Aorta (tissue), 5 donors: ENCODE measurements at regions not wholly inside any gene's neighbourhood (a gene's known extent, or its start where the extent isn't known, plus 50 kb on each side); places are given as distances from the start of the nearest gene placed in this dataset.
"Not testable (repeated sequence)": the region's sequence is repeated elsewhere in the genome, so short reads cannot be mapped to it uniquely, and the experiment has no call there.

ENCODE experiments used
- ATAC-seq: fragments of 200-7000 bp; cut with Tn5 transposase; one replicate; pipeline ENCODE4 v1.9.1; 2022; ENCODE audit warnings: moderate library complexity; ENCODE audit not compliant: low FRiP score
- DNase-seq, 2 donors: peaks; one replicate each; pipeline ENCODE4 v3.0.0-alpha.2; 2020
- H3K27ac ChIP-seq, 2 donors: one replicate each; pipeline ENCODE4 v1.5.1; 2013; ENCODE audit warnings: low read length in 2 of 2, mild to moderate bottlenecking in 2 of 2, moderate library complexity in 2 of 2, control low read depth in 1 of 2, inconsistent platforms in 1 of 2, low read depth in 1 of 2
- H3K27me3 ChIP-seq, 2 donors: one replicate each; pipeline ENCODE4 v1.6.1; 2013; ENCODE audit warnings: control low read depth in 1 of 2, low read length in 1 of 2, mild to moderate bottlenecking in 1 of 2, moderate library complexity in 1 of 2; ENCODE audit not compliant: insufficient read depth in 2 of 2, control insufficient read depth in 1 of 2
- H3K36me3 ChIP-seq, 2 donors: one replicate each; pipeline ENCODE4 v1.6.1; 2013; ENCODE audit warnings: control low read depth in 1 of 2, low read length in 1 of 2, mild to moderate bottlenecking in 1 of 2; ENCODE audit not compliant: insufficient read depth in 2 of 2, control insufficient read depth in 1 of 2
- H3K4me1 ChIP-seq, 2 donors: one replicate each; pipeline ENCODE4 v1.6.1; 2013; ENCODE audit warnings: low read length in 2 of 2, control low read depth in 1 of 2, mild to moderate bottlenecking in 1 of 2, moderate library complexity in 1 of 2; ENCODE audit not compliant: insufficient read depth in 2 of 2, control insufficient read depth in 1 of 2
- H3K4me3 ChIP-seq, 2 donors: one replicate each; pipeline ENCODE4 v1.5.1; 2013; ENCODE audit warnings: low read length in 2 of 2, control low read depth in 1 of 2, mild to moderate bottlenecking in 1 of 2
- H3K9me3 ChIP-seq: one replicate; pipeline ENCODE4 v1.6.1; 2013; ENCODE audit warnings: mild to moderate bottlenecking, low read length; ENCODE audit not compliant: control insufficient read depth
- WGBS, 2 donors: extraction: QIAGEN DNeasy Blood & Tissue Kit; methylation state at CpG; one replicate each; pipeline ENCODE4 v1.1.7; 2013; 5-methylcytosine and 5-hydroxymethylcytosine counted together
- intact Hi-C, 2 donors: fragments of 100-400 bp; cut with DNase I; formaldehyde crosslinking; loops; one replicate each; pipeline versions ENCODE4 v1.14.2 to v1.15.0; 2022
- donor health status: healthy with polysubstance abuse.
- donor health status: Bipolar disorder and iron deficiency.
- donor health status: DM: no; HTN: no; CAD: no.
- donor health status: DM: no; HTN: no; CAD: no.
- donor health status: DM: yes; HTN: yes; CAD: no.

GRCh38 chr2:133642791-133643191, 74.5 kb upstream of the NCKAP5 start:
- DNase-seq = no peak
- ATAC-seq = no peak
- Histone ChIP-seq H3K27me3 (no peaks in the 10 kb centered on the region), H3K27ac (no peak overlapping the region), H3K36me3 (no peaks in the 10 kb centered on the region), H3K9me3 (no peaks in the 10 kb centered on the region), H3K4me3 (no peak overlapping the region), H3K4me1 (no peaks in the 10 kb centered on the region)
- intact Hi-C loops = no loop called here

- Histone ChIP-seq H3K4me3 (no peak overlapping the region), H3K9me3 (no peaks in the 10 kb centered on the region), H3K4me1 (no peaks in the 10 kb centered on the region), H3K27ac (no peak overlapping the region), H3K27me3 (no peaks in the 10 kb centered on the region), H3K36me3 (no peaks in the 10 kb centered on the region)
- 94% methylated on average over 2 of the region's 2 CpGs for WGBS, 2 donors
- no peak for ATAC-seq
- no peak for DNase-seq
- intact Hi-C loops = no loop called here
These were observed 75.6 kb upstream of the NCKAP5 start for GRCh38 chr2:133643863-133644262.

- H3K27me3 ChIP-seq = no peaks in the 10 kb centered on the region
- no peaks in the 10 kb centered on the region for H3K4me1 ChIP-seq
- no peak for ATAC-seq
- no peak for DNase-seq
- H3K9me3 ChIP-seq = no peaks in the 10 kb centered on the region
- H3K4me3 ChIP-seq = no peak overlapping the region
- no peaks in the 10 kb centered on the region for H3K36me3 ChIP-seq
- no peak overlapping the region for H3K27ac ChIP-seq
- intact Hi-C loops = no loop called here
These were observed 76.6 kb upstream of the NCKAP5 start for GRCh38 chr2:133644846-133645245.

- H3K27ac ChIP-seq, H3K4me3 ChIP-seq, DNase-seq, H3K27me3 ChIP-seq, ATAC-seq, intact Hi-C loops, H3K9me3 ChIP-seq, H3K4me1 ChIP-seq, H3K36me3 ChIP-seq: not testable (repeated sequence)
- WGBS, 2 donors = 94 to 99% methylated on average over 1 of the region's 1 CpG
These were observed 79.1 kb upstream of the NCKAP5 start for GRCh38 chr2:133647386-133647785.

GRCh38 chr2:133651861-133652260, 83.6 kb upstream of the NCKAP5 start:
- no peak for DNase-seq
- H3K27ac ChIP-seq = no peak overlapping the region
- no peaks in the 10 kb centered on the region for H3K27me3 ChIP-seq
- WGBS, 2 donors = 77 to 87% methylated on average over 2 of the region's 2 CpGs
- H3K4me1 ChIP-seq = peaks cover 0 to 6% of the 10 kb centered on the region in 2 donors
- ATAC-seq = no peak
- no peak overlapping the region for H3K4me3 ChIP-seq
- intact Hi-C loops = no loop called here
- H3K9me3 ChIP-seq = no peaks in the 10 kb centered on the region
- no peaks in the 10 kb centered on the region for H3K36me3 ChIP-seq

- WGBS, 2 donors = 9 to 11% methylated on average over 4 of the region's 4 CpGs
- Histone ChIP-seq H3K9me3 (no peaks in the 10 kb centered on the region), H3K4me1 (peaks cover 0 to 6% of the 10 kb centered on the region in 2 donors), H3K27me3 (no peaks in the 10 kb centered on the region), H3K4me3 (peak overlapping the region in 1 of 2 donors; percentile 41), H3K27ac (no peak overlapping the region), H3K36me3 (no peaks in the 10 kb centered on the region)
- ATAC-seq (no peak), DNase-seq (no peak)
- intact Hi-C loops = no loop called here
These were observed 84.1 kb upstream of the NCKAP5 start for GRCh38 chr2:133652398-133652797.

- no peak for ATAC-seq
- intact Hi-C loops = no loop called here
- Histone ChIP-seq H3K36me3 (no peaks in the 10 kb centered on the region), H3K27me3 (no peaks in the 10 kb centered on the region), H3K9me3 (no peaks in the 10 kb centered on the region), H3K4me3 (no peak overlapping the region), H3K4me1 (peaks cover 0 to 6% of the 10 kb centered on the region in 2 donors), H3K27ac (no peak overlapping the region)
- DNase-seq = no peak
These were observed 84.8 kb upstream of the NCKAP5 start for GRCh38 chr2:133653056-133653455.

GRCh38 chr2:133654949-133655348, 86.7 kb upstream of the NCKAP5 start:
- H3K4me1 ChIP-seq = peaks cover 0 to 6% of the 10 kb centered on the region in 2 donors
- intact Hi-C loops = no loop called here
- H3K27me3 ChIP-seq = no peaks in the 10 kb centered on the region
- no peak for DNase-seq
- no peak overlapping the region for H3K4me3 ChIP-seq
- H3K36me3 ChIP-seq = no peaks in the 10 kb centered on the region
- no peaks in the 10 kb centered on the region for H3K9me3 ChIP-seq
- ATAC-seq = no peak
- no peak overlapping the region for H3K27ac ChIP-seq

- no peak for ATAC-seq
- Histone ChIP-seq H3K36me3 (no peaks in the 10 kb centered on the region), H3K4me3 (no peak overlapping the region), H3K4me1 (peaks cover 0 to 6% of the 10 kb centered on the region in 2 donors), H3K27ac (no peak overlapping the region), H3K27me3 (no peaks in the 10 kb centered on the region), H3K9me3 (no peaks in the 10 kb centered on the region)
- WGBS, 2 donors = 38 to 49% methylated on average over 1 of the region's 1 CpG
- intact Hi-C loops = no loop called here
- no peak for DNase-seq
These were observed 87.3 kb upstream of the NCKAP5 start for GRCh38 chr2:133655610-133656009.
